Activated B cell treated with CpG ODN at 0.5 μM for 24 hours (primary cell): ENCODE measurements at regions not wholly inside any gene's neighbourhood (a gene's known extent, or its start where the extent isn't known, plus 50 kb on each side); places are given as distances from the start of the nearest gene placed in this dataset.

ENCODE experiments used
- ATAC-seq: fragments of 200-7000 bp; cut with Tn5 transposase; one replicate; pipeline ENCODE4 v1.10.0; 2021; ENCODE audit warnings: low read depth, mild to moderate bottlenecking, moderate library complexity
- CTCF ChIA-PET: fragments of 350-600 bp; sonication (Branson Sonifier 250); formaldehyde crosslinking; loops from one replicate; lab custom pipeline; 2021; ENCODE audit warnings: antibody characterized with exemption; lab: Charles Lee
- POLR2A ChIA-PET: fragments of 350-600 bp; sonication (Branson Sonifier 250); formaldehyde crosslinking; loops from one replicate; lab custom pipeline; 2021; ENCODE audit warnings: antibody characterized with exemption; lab: Charles Lee
- DNase-seq: peaks from one replicate; pipeline ENCODE4 v3.0.0; 2022
- H3K27ac Mint-ChIP-seq: one replicate; pipeline ENCODE4 v1.8.0; 2020; ENCODE audit warnings: mixed read lengths
- H3K27me3 Mint-ChIP-seq: one replicate; pipeline ENCODE4 v1.8.0; 2021; ENCODE audit warnings: mixed read lengths
- H3K36me3 Mint-ChIP-seq: one replicate; pipeline ENCODE4 v1.8.0; 2021; ENCODE audit warnings: low read depth, mixed read lengths
- H3K4me1 Mint-ChIP-seq: one replicate; pipeline ENCODE4 v1.8.0; 2021; ENCODE audit warnings: mixed read lengths
- H3K4me3 Mint-ChIP-seq: one replicate; pipeline ENCODE4 v1.8.0; 2020; ENCODE audit warnings: mild to moderate bottlenecking, mixed read lengths
- H3K9me3 Mint-ChIP-seq: one replicate; pipeline ENCODE4 v1.8.0; 2020; ENCODE audit warnings: mixed read lengths
- intact Hi-C: fragments of 100-400 bp; cut with micrococcal nuclease; formaldehyde crosslinking; loops from one replicate; pipeline ENCODE4 v1.15.1; 2024
- TF ChIP-seq, protein P1 (sequence below): fragments of 200-600 bp; IDR thresholded peaks from one replicate; pipeline ENCODE4 v1.8.0; 2022; ENCODE audit warnings: antibody characterized with exemption, mild to moderate bottlenecking

DNA sequence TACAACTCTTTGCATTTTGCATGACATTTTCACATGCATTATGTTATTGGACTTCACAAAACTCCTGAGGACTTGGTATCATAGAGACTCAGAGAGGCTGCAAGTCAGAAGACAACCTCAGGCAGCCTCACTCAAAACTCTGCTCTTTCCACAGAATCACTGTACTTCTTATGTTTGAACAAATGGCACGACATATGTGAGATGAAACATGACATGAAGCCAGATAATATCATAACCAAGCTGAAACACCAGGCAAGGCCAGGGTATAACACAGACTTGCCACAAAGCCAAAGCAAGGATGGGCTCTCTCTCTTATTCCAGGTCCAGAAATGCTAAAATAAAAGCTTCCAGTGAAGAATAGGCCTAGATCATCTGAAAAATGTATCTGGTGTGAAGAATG, 425.8 kb upstream of the CDH5 start:
- CTCF ChIA-PET, result no interaction called here
- no peaks in the 10 kb centered on the region for H3K4me1 Mint-ChIP-seq
- intact Hi-C loops, result no loop called here
- H3K4me3 Mint-ChIP-seq, result no peak overlapping the region
- POLR2A ChIA-PET, result no interaction called here
- no peak for DNase-seq
- H3K27ac Mint-ChIP-seq, result no peak overlapping the region
- TF ChIP-seq, protein P1, sequence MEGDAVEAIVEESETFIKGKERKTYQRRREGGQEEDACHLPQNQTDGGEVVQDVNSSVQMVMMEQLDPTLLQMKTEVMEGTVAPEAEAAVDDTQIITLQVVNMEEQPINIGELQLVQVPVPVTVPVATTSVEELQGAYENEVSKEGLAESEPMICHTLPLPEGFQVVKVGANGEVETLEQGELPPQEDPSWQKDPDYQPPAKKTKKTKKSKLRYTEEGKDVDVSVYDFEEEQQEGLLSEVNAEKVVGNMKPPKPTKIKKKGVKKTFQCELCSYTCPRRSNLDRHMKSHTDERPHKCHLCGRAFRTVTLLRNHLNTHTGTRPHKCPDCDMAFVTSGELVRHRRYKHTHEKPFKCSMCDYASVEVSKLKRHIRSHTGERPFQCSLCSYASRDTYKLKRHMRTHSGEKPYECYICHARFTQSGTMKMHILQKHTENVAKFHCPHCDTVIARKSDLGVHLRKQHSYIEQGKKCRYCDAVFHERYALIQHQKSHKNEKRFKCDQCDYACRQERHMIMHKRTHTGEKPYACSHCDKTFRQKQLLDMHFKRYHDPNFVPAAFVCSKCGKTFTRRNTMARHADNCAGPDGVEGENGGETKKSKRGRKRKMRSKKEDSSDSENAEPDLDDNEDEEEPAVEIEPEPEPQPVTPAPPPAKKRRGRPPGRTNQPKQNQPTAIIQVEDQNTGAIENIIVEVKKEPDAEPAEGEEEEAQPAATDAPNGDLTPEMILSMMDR, result no peak
- no peaks in the 10 kb centered on the region for H3K36me3 Mint-ChIP-seq
- H3K9me3 Mint-ChIP-seq, result peaks cover 3% of the 10 kb centered on the region
- no peaks in the 10 kb centered on the region for H3K27me3 Mint-ChIP-seq
- ATAC-seq, result no peak

GRCh38 chr16:65938083-65938482, 428.4 kb upstream of the CDH5 start:
- CTCF ChIA-PET, result no interaction called here

DNA sequence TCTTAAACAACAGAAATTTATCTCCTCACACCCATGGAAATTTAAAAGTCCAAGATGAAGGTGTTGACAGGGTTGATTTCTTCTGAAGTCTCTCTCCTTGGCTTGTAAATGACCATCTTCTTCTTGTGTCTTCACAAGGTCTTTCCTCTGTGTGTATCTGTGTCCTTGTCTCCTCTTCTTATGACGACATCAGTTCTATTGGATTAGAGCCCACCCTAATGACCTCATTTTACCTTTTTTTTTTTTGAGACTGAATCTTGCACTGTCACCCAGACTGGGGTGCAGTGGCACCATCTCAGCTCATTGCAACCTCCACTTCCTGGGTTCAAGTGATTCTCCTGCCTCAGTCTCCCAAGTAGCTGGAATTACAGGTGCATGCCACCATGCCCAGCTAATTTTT, 429.0 kb upstream of the CDH5 start:
- no peak for DNase-seq
- Mint-ChIP-seq H3K27ac (no peak overlapping the region), H3K4me3 (no peak overlapping the region), H3K9me3 (peaks cover 5% of the 10 kb centered on the region), H3K27me3 (no peaks in the 10 kb centered on the region), H3K36me3 (no peaks in the 10 kb centered on the region), H3K4me1 (no peaks in the 10 kb centered on the region)
- ChIA-PET POLR2A (no interaction called here), CTCF (no interaction called here)
- ATAC-seq, result no peak
- intact Hi-C loops, result no loop called here
- TF ChIP-seq, protein P1, result no peak

More at GRCh38 chr16:65938083-65938482, 428.4 kb upstream of the CDH5 start:
- POLR2A ChIA-PET, result no interaction called here
- no peak for DNase-seq
- Mint-ChIP-seq H3K4me3 (no peak overlapping the region), H3K36me3 (no peaks in the 10 kb centered on the region), H3K9me3 (peaks cover 5% of the 10 kb centered on the region), H3K27ac (no peak overlapping the region), H3K27me3 (no peaks in the 10 kb centered on the region), H3K4me1 (no peaks in the 10 kb centered on the region)
- TF ChIP-seq, protein P1, result no peak
- no peak for ATAC-seq
- intact Hi-C loops, result no loop called here

GRCh38 chr16:65936096-65936495, 430.4 kb upstream of the CDH5 start:
- H3K4me3 Mint-ChIP-seq, result no peak overlapping the region
- H3K27me3 Mint-ChIP-seq, result no peaks in the 10 kb centered on the region
- POLR2A ChIA-PET, result no interaction called here
- H3K9me3 Mint-ChIP-seq, result peaks cover 9% of the 10 kb centered on the region
- no peak for ATAC-seq
- TF ChIP-seq, protein P1, result no peak
- H3K27ac Mint-ChIP-seq, result no peak overlapping the region
- CTCF ChIA-PET, result no interaction called here
- no peaks in the 10 kb centered on the region for H3K4me1 Mint-ChIP-seq
- no peaks in the 10 kb centered on the region for H3K36me3 Mint-ChIP-seq
- DNase-seq, result no peak
- intact Hi-C loops, result no loop called here

DNA sequence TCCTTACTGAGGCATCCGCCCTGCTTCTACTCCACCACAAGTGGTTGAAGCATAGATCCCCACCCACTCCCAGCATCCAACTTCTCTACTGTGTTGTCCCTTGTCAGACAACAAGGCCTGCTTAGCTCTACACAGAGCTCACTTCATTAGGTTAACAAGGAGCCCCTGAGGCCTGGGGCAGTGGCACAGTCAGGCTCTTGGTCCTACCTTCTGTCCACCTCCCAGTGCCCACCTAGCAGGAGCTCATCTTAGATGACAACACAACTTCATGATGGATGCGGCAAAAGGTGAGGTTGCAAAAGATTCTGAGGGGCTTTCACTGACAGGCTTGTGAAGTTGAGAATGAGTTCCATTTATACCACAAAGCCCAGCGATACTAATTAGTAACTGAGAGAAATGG, 432.0 kb upstream of the CDH5 start:
- Mint-ChIP-seq H3K36me3 (no peaks in the 10 kb centered on the region), H3K27ac (no peak overlapping the region), H3K4me3 (no peak overlapping the region), H3K4me1 (no peaks in the 10 kb centered on the region), H3K9me3 (peaks cover 12% of the 10 kb centered on the region), H3K27me3 (no peaks in the 10 kb centered on the region)
- ATAC-seq (no peak), DNase-seq (no peak)
- intact Hi-C loops, result no loop called here
- TF ChIP-seq, protein P1, result no peak
- POLR2A ChIA-PET, result no interaction called here
- CTCF ChIA-PET, result no interaction called here
